AG09319 (cell line): ENCODE measurements at regions not wholly inside any gene's neighbourhood (a gene's known extent, or its start where the extent isn't known, plus 50 kb on each side); places are given as distances from the start of the nearest gene placed in this dataset.

Experiments
- DNase-seq: peaks from one replicate; pipeline ENCODE4 v3.0.0-alpha.2; 2010; ENCODE audit warnings: low read depth; ENCODE audit errors: extremely low read depth
- CTCF ChIP-seq: IDR thresholded peaks from 2 replicates; pipeline ENCODE4 v1.5.1; 2011; ENCODE audit warnings: low read depth, mild to moderate bottlenecking, inconsistent platforms, low read length, moderate library complexity

DNA sequence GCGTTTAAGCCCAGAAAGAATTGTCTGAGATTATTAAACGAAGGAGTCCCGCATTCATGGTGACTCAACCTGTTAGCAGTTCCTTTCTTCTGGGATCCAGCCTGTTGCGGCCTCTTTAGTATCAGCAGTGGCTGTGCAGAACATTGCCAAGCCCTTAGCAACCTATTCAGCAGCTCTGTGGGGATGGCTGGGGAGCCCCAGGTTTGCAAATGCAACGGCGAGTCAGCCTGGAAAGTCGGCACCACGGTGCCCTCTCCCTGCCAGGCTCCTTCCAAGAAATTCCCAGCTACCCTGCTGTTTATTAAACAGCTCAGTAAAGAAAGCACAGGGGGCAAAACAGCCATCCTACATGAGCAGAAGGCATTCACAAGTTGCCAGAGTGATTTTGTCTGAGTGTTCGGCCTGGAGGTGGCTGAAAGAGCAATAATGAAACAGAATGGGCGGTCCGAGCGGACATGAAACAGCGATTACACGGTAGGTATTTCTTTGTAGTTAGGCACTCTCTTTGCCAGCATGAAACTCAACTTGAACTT is 198.3 kb downstream of the BAMBI start:
- no peak for DNase-seq
- no peak for TF ChIP-seq CTCF

DNA sequence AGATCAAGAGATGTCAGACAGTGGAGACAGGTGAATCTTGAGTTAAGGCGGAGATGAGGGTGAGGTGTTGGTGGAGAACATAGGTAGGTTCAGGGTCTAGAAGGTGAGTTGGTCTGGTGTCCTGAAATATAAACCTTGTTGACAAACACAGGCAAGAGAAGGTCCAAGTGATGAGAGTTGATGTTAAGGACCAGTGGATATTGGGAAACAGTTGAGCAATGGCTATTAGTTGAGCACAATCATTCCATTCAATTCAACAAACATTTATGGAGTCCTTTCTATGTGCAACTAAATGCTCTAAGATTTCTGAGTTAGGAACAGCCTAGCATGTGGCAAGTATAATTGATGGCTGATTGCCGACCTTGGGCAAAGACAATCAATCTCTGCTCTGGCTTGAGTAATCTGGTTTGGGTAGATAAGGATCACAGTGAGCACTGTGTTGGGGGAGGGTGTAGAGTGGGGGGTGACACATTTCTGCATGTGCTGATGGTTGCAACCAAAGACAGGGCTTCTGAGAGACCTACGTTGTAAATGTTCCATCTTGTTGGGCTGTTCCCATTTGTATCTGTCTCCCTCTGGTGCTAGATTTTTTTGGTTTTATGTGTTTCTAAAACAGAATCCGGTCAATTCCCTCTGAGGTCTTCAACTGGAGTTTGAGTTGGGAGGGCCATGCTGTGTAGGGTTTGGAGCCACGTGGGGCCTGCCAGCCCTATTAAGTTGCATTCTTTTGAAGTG is 201.1 kb downstream of the BAMBI start:
- no peak for TF ChIP-seq CTCF
- no peak for DNase-seq

DNA sequence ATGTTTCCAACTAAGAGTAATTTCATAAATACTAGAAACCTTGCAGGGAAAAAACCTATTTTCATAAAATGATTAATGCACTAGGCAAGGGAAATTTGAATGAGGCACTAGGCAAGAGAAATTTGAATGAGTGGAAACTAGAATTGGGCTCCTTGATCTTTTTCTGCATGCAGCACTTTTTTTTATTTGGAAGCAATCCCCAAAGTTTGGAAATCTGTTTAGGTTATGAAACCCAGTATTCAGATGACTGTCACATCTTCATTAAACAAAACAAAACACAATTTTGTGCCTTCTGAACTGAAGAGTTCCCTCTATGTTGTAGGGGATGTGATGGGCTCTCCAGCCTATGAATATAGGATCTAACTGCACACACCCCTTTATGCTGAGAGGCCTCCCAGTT is 201.9 kb downstream of the BAMBI start:
- TF ChIP-seq CTCF: no peak
- no peak for DNase-seq

GRCh38 chr10:28879875-28880682 is 202.8 kb downstream of the BAMBI start:
- no peak for TF ChIP-seq CTCF
- no peak for DNase-seq

DNA sequence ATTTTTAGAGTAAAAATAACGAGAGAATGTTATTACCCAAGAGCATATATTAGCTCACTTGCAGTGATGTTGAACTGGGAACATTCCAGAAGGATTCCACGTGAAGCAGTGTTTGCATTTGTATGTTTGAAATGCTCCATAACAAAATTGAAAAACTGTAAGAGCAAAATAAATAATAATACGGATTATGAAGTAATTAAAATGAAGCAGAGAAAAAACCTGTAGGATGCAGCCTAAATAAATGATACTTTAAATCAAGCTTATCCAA is 203.3 kb downstream of the BAMBI start:
- no peak for DNase-seq
- TF ChIP-seq CTCF: no peak

GRCh38 chr10:28881171-28881882 is 204.0 kb downstream of the BAMBI start:
- DNase-seq: no peak
- TF ChIP-seq CTCF: no peak
